D341Med (cell line): ENCODE measurements at regions not wholly inside any gene's neighbourhood (a gene's known extent, or its start where the extent isn't known, plus 50 kb on each side); places are given as distances from the start of the nearest gene placed in this dataset.
"Not testable (repeated sequence)": the region's sequence is repeated elsewhere in the genome, so short reads cannot be mapped to it uniquely, and the experiment has no call there.

Experiments
- DNase-seq: peaks from one replicate; pipeline ENCODE4 v3.0.0; 2012; ENCODE audit warnings: low spot score

DNA sequence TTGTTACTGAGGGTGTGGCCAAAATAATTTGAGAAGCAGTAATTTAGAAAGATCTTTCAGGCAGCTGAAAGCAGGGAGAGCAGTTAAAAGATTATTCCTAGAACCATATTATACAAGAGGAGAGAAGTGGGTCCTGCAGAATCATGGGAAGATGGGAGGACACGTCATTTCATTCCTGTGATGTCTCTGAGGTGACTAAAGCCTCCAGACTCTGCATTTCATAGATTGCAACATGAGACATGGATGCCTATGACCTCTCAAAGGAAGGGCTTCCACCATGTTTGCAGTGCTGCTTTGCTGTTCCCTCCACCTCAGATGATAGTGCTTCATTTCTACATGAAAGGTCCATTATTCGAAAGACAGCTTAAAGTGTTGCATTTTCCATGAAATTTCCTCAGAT is 788.4 kb downstream of the TSN start:
- no peak for DNase-seq

DNA sequence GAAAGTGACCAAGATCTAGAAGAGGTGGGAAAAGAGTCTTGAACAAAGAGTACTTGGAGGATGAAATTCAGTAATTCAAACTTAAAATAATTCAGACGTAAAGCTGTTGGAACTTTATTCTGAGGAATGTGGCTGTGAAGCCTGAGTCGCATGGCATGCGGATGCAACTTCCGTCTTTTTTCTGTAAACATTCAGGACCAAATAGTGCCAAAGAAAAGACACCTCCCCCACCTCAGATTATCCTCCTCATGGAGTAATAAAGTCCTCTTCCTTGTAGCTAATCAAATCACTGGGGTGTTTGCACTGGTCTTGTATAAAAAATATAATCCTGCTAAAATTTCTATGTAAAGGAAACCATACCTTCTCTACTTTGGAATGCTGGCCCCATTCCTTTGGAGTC is 790.4 kb downstream of the TSN start:
- DNase-seq, result no peak

DNA sequence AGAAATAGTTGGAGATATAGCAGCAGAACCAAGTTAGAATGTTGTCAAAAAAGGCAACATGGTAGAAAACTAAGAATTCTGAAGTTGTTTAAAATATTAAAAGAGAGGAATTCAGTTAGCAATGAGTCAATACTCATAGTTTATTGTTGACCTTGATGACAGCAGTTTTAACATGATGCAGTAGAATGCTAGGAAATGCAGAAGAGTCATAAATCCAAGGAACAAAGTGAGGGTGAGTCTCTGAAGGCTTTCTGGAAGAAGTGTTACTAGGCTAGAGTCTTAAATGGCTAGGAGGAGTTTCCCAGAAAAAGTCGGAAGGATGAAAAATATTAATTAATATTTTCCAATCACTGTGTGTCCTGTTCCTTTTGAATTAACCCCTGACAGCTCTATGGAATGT is 807.3 kb downstream of the TSN start:
- DNase-seq, result no peak

DNA sequence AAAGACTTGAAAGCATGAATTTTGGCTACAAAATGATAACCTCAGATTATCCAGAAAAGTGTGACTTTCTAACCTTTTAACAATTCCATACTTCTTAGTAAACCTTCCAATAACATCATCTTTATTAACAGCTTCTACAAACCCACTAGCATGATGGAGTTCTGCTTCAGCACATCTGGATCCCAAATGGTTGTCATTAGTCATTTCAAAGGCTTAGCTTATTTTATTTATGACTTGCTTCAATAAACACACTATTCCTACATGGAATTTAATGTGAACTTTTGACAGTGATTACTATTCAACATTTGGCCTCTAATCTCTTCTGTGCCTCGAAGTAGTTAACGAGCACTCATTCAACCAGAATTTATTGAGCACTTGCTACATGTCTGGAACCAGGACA is 808.3 kb downstream of the TSN start:
- DNase-seq, result no peak

DNA sequence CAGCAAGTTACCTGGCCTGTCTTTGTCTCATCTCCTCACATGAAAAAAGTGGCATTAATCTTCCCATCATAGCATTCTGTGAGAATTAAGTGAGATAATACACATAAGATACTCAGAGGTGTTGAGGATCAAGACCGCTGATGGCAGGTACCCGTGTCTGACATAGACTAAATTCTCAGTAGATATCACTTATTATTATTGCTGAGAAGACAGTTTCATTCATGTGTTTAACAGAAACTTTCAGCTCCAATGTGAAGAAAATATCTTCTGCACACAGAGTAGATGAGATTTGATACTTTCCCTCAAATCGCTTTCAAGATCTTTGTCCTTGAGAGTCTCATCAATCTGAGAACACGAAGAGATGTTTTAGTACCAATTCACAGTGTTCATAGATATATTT is 809.4 kb downstream of the TSN start:
- no peak for DNase-seq

DNA sequence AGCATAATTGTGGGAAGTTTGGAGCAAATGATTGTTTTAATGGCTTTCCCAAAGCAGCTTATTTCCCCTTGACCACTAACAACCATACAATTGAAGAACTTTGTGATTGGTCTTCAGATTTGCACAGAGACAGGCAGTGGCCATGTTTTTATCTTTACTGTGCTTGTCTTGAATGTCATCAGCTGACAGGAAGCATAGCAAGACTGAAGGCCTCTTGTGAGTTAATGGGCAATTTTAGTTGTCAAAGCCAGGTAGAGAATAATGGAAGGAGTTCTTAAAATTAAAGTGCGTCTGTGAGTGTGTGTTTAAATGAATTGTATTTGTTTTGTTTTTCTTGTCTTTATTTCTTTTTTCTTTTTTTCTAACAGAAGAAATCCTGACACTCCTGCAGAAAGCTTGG is 809.9 kb downstream of the TSN start:
- no peak for DNase-seq

DNA sequence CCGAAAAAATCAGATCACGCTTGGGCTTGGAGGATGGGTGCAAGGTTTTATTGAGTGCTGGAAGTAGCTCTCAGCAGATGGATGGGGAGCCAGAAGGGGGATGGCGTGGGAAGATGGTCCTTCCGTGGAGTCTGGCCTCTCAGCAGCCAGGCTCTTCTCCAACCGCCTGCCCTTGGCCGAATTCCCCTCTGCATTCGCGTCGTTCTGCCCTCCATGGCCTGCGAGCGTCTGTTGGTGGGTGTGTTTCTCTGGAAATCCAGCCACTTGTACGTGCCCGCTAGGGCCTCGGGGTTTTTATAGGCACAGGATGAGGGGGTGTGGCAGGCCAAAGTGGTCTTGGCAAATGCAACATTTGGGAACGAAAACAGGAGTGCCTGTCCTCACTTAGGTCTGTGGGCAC is 815.2 kb downstream of the TSN start:
- DNase-seq, result no peak

DNA sequence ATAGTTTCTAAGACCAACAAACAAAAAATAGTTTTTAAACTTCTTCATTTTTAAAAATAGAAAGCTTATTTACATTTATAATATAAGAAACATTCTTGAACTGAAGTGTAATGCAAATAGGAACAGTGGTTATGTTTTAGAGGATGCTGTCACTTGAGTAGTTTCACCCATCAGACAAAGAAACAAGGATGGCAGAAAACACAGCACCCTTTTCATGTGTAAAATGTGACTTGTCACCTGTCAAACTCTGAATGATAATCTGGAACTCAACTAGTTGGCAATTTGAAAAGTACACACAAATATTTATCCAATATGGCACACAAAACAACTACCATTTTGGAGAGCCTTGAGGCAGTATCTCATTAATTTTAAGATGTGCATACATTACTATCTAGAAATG is 816.0 kb downstream of the TSN start:
- DNase-seq, result not testable (repeated sequence)

DNA sequence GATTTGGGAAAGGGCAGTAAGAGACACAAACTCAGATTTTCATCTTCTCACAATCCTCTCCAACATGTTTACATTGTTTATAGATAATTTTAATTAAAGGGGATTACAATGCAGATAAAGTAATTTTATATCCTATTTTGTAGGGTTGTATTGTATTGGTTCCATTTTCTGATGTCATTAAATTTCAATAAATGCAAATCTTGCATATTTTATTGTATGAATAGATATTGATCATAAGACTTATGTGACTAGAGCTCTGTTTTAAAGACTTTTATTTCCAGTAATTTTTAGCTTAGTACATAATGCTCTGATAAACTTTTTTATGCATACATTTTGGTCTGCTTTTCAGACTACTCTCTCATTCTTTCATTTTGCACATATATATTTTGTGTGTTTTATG is 819.6 kb downstream of the TSN start:
- no peak for DNase-seq

DNA sequence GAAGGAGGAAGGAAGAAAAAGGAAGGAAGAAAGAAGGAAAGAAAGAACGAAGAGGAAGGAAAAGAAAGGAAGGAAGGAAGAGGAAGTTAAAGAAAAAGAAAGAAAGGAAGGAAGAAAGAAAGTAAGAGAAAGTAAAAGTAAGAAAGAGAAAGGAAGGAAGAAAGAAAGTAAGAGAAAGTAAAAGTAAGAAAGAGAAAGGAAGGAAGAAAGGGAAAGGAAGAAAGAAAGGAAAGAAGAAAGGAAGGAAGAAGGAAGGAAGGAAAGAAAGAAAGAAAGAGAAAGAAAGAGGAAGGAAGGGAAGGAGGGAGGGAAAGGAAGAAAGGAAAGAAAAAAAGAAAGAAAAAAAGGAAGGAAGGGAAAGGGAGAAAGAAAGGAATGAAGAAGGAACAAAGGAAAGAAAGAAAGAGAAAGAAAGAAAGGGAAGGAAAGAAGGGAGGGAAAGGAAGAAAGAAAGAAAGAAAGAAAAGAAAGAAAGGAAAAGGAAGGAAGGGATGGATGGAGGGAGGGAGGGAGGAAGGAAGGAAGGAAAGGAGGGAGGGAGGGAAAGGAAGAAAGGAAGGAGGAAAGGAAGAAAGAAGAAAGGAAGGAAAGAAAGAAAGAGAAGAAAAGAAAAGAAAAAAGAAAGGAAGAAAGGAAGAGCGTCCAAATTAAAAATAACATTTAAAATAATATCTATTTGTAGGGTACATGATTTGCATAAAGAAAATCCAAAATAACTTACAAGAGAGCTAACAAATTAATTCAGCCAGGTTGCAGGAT is 827.9 kb downstream of the TSN start:
- DNase-seq, result no peak

DNA sequence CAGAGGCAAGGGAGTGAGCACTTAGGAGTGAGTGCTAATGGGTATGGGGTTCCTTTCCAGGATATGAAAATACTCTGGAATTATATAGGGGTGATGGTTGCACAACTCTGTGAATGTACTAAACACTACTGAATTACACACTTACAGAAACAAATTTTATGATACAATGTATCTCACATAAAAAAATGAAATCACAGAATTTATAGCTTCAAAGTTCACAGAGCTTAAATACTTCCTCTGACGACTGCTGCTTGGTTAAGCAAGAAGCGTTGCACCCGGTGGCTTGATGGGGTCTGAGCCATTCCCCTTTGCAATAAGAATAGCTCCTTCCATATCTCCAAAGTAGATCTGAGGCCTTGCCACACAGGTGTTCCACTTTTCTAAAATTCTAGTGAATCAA is 835.1 kb downstream of the TSN start:
- DNase-seq, result no peak

DNA sequence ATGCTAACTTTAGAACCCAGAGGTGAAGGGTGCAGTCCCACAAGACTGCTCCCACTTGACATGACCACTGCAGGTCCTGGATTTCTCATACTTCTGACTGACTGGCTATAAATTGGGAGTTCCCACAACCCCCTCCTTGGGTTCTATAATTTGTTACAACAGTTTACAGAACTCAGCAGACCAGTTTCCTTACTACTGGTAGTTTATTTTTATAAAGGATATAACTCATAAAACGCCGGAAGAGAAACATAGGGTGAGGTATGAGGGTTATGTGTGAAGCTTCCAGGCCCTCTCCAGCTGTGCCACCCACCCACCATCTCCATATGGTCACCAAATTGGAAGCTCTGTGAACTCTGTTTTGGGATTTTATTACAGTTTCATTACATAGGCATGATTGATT is 839.6 kb downstream of the TSN start:
- no peak for DNase-seq

DNA sequence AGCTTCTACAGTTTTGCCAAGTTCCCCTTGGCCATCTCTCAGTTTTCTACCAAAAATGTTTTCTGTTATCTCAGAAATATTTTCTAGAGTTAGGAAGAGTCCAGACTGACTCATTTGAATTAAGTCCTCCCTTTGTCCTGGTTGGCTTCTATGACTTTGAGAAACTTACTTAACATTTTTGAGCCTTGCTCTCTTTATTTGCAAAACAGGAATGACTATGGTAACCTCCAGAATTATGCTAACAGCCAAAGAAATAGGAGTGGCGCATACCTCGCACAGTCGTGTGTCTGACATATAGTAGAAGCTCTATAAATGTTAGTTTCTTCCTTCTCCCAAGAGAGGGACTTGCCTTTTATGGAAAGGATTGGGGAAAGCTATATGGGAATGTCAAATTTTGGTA is 841.1 kb downstream of the TSN start:
- no peak for DNase-seq

DNA sequence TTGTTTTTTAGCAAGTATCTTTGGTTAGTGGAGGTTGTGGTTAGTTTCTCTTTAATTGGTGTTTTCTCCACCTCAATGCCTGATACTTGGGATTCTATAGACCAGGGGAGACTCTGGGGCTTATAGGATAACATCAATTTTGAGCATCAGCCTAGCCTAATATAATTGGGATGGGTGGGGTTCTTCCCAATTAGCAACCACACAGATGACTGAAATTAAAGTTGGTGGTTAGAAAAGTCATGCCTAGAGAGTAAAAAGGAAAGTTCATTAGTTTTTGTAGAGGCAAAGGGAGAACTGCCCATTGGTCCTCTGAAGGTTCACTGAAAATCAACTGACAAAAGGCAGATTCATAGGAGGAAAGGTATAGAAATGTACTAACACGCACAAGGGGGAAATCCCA is 843.3 kb downstream of the TSN start:
- no peak for DNase-seq

DNA sequence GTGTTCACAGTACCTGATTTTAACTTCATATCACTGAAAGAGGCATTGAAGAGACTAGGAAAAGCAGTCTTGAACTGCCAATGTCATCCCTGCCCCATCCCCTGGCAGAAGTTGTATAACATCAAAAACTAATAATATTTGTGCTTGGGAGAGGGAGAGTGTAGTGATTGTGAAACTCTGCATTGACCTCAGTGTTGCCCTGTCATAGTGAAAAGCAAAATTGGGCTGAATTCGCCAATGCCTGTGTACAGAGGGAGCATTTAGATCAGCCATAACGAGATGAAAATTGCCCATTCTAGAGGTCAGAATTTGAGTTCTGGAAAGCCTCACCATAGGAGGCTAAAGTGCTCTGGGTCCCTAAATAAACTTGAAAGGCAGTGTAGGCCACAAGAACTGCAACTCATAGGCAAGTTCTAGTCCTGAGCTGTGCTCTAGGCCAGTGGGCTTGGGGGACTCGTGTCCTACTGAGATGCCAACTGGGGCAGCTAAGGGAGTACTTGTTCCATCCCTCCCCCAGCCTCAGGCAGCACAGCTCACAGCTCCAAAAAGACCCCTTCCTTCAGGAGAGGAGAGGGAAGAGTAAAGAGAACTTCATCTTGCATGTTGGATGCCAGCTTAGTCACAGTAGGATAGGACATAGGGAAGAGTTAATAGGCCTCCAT is 855.6 kb downstream of the TSN start:
- no peak for DNase-seq

DNA sequence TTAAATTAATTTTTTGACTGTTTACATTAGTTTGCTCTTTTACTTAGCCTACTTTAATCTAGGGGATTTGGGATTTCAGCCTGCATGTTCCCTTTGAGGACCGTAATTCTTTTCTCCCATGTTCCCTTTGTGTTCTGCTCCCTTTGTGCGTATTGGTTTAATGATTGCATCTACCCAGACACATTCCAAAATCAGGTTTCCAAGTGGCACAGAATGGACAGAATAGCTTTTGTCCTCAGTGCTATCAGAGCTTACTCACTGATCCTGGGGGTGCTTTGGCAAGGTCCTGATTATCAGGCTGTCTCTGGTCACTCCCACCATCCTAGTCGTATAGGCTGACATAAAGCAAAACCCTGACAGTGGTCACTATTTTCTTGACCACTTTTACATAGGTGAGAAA is 867.5 kb downstream of the TSN start:
- DNase-seq, result no peak

DNA sequence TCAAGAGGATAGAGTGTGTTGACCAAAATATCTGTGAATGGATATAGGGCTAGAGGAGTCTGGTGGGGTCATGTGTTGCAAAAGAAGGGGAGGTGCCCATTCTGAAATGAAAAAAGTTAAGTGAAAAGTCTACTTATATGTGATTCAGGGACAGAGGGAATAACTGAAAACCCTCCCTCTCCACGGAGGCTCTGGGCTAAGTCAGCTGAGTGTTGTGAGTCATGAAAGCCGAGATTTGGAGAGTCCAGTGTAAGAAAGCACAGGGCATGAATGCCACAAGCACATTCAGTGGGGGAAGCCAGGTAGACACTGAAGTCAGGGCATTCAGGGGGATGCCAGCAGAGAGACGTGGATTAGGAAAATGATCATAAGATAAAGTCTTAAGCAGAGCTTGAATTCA is 871.9 kb downstream of the TSN start:
- no peak for DNase-seq

DNA sequence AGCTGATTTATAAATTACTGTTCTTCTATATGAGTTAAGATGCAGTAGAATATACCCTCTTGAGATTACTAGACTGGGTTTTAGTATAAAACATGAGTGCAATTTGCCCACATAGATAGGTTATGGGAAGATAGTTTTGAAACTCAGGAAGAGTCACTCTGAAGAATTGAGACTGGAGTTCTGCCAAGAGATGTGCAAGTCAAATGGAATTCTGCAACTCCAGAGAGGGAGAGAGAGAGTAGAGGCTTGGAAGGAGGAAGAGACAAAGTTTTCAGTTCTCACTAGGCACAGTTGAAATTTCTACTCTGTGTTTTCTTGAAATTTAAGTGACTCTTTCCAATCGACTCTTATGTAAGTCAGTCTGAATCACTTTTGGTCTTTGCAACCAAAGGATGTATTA is 878.8 kb downstream of the TSN start:
- DNase-seq, result no peak

DNA sequence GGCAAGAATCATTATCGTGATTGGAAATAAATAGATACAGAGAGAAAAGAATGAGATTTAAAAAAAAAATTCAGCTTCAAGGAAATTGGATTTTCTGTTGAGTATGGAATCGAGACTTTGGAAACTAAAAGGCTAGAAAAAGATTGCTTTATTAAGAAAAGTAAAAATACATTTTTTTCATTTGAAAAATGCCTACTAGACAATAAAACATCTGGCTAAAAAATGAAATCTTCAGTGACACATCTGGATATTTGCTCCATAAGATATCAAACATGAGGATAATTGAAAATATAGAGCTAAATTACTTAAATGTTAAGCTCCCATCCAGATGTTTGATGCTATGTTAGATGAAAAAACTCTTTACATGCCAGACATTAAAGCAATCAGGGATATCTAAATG is 879.5 kb downstream of the TSN start:
- DNase-seq, result no peak

DNA sequence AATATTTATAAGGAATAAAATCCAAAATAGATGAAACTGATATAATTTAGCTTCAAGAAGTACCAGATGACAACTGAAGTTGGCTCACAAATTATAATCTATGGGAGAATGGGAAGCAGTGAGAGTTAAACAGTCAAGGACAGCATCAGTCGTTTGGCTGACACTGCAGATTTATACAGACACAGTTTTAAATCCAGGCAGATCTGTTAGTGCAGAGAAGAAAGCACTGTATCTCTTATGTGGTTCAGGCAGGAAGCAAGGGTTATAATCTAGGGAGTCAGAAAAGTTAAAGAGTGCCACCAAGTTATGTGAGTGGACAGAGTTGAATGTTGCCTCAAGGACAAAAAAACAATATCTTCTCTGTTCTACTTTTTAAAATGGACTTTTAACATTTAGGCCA is 880.2 kb downstream of the TSN start:
- DNase-seq, result no peak

DNA sequence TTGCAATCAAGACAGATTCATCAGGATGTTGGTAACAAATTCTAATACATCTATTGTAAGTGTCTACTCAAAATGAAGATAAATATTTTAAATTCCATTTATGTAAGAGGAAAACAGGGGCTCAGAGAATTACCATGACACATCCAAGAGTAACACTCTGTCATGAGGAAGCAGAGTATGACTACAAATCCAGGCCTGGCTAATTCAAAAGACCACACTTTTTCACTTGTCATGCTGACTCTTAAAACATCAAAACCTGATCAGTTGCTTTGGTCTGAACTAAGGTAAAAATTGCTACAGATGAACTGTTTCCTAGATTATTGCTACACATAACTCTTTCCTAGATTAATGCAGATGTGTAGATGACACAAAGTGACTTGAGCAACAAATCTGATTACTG is 880.6 kb downstream of the TSN start:
- DNase-seq, result no peak

DNA sequence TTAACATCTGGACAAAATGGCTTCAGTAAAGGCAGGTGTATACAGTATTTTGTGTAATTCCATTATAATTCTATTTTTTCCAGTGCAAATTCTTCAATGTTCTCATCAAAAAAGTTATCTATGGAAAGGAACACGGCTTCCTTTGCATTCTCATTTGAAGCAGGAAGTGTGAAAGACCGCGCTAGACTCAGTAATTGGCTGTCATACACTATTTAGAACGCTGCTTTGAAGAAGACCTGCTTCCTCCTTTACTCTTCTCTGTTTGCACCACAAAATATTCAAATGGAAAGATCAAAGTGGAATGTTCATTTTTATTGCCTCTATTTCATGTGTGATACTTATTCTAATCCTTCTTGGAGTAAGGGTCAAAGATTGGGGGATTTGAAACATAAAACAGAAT is 883.7 kb downstream of the TSN start:
- no peak for DNase-seq

DNA sequence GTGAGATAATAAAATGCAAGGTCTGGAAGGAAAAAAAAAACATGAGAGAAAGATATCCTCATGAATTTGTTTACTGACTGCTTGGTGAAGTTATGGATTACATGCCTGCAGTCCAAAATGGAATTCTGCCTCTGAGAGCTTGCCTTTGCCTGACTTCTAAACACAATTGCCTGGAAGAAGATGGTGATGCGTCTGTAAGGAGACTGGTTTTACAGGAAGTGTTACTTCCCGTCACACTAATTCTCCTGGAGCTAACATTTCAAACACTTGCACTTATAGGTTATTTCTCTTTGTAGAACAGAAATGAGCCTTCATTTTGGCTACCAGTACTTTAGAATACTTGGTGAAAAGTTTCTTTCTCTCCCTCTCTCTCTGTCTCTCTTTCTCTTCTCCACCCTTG is 884.3 kb downstream of the TSN start:
- DNase-seq, result no peak

DNA sequence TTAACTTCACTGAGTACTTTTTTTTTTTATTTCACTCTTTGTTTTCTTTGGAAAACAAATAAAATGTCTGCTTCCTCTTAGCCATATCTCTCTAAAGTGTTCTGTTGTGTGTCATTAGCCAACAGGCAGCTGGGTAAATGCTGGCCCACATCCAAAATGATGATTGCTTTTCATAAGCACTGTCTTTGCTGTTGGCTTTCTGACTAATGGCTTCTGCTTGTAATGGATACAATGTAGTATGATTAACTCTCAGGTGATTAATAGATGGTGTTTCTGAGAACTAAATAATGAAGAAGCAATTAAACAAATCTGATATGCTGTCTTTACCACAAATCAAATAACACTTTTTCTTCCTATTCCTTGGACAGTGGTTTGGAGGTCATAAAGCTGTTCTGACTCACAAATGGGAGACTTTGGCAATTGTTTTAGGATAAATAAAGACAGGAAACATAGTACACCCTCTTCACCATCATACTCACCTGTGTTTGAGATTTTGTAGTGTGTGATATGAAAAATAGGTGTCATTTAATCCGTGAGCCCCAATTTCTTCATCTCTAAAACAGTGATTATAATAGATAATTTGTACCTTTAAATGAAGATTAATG is 888.4 kb downstream of the TSN start:
- no peak for DNase-seq
